ENCODE measurements at regions not wholly inside any gene's neighbourhood (a gene's known extent, or its start where the extent isn't known, plus 50 kb on each side); places are given as distances from the start of the nearest gene placed in this dataset.

- no peak for TF ChIP-seq POLR2A (IDR thresholded peaks at IDR 0.05)
- Histone ChIP-seq H3K4me1 (no peaks in the 10 kb centered on the region), H3K27ac (no peak overlapping the region), H3K9me3 (peaks cover 0 to 5% of the 10 kb centered on the region in 2 donors), H3K27me3 (no peaks in the 10 kb centered on the region), H3K4me3 (no peak overlapping the region), H3K36me3 (no peaks in the 10 kb centered on the region)
- DNase-seq (ENCODE audit: low spot score in 2 of 2), result no peak
- intact Hi-C loops (cut with DNase I; ENCODE audit: low total_unique reads), result no loop called here
These were observed 692.8 kb upstream of the SGCG start for GRCh38 chr13:22487932-22488331.

GRCh38 chr13:22489771-22490170, 691.0 kb upstream of the SGCG start:
- H3K27ac ChIP-seq, result no peak overlapping the region
- H3K4me3 ChIP-seq, result no peak overlapping the region
- no peaks in the 10 kb centered on the region for H3K36me3 ChIP-seq
- H3K4me1 ChIP-seq, result no peaks in the 10 kb centered on the region
- no peak for DNase-seq (ENCODE audit: low spot score in 2 of 2)
- peaks cover 0 to 5% of the 10 kb centered on the region in 2 donors for H3K9me3 ChIP-seq
- intact Hi-C loops (cut with DNase I; ENCODE audit: low total_unique reads), result no loop called here
- TF ChIP-seq POLR2AphosphoS5 (IDR thresholded peaks at IDR 0.05) (no peak), POLR2A (IDR thresholded peaks at IDR 0.05) (no peak), CTCF (IDR thresholded peaks at IDR 0.05) (no peak)
- H3K27me3 ChIP-seq, result no peaks in the 10 kb centered on the region

- no peak for DNase-seq (ENCODE audit: low spot score in 2 of 2)
- Histone ChIP-seq H3K27me3 (no peaks in the 10 kb centered on the region), H3K4me3 (no peak overlapping the region), H3K4me1 (no peaks in the 10 kb centered on the region), H3K36me3 (no peaks in the 10 kb centered on the region), H3K27ac (no peak overlapping the region), H3K9me3 (peaks cover 0 to 5% of the 10 kb centered on the region in 2 donors)
- no peak for TF ChIP-seq CTCF (IDR thresholded peaks at IDR 0.05)
- TF ChIP-seq POLR2AphosphoS5 (IDR thresholded peaks at IDR 0.05), result no peak
- TF ChIP-seq POLR2A (IDR thresholded peaks at IDR 0.05), result no peak
- intact Hi-C loops (cut with DNase I; ENCODE audit: low total_unique reads), result no loop called here
These were observed 685.0 kb upstream of the SGCG start for GRCh38 chr13:22495819-22496218.

GRCh38 chr13:22496803-22497508, 683.8 kb upstream of the SGCG start:
- H3K27me3 ChIP-seq, result no peaks in the 10 kb centered on the region
- intact Hi-C loops (cut with DNase I; ENCODE audit: low total_unique reads), result no loop called here
- H3K4me3 ChIP-seq, result no peak overlapping the region
- no peak for TF ChIP-seq POLR2A (IDR thresholded peaks at IDR 0.05)
- no peak for TF ChIP-seq CTCF (IDR thresholded peaks at IDR 0.05)
- no peak for TF ChIP-seq POLR2AphosphoS5 (IDR thresholded peaks at IDR 0.05)
- no peak overlapping the region for H3K27ac ChIP-seq
- H3K36me3 ChIP-seq, result no peaks in the 10 kb centered on the region
- DNase-seq (ENCODE audit: low spot score in 2 of 2), result no peak
- H3K9me3 ChIP-seq, result peaks cover 0 to under 1% of the 10 kb centered on the region in 2 donors
- H3K4me1 ChIP-seq, result no peaks in the 10 kb centered on the region

GRCh38 chr13:22497991-22498780, 682.6 kb upstream of the SGCG start:
- intact Hi-C loops (cut with DNase I; ENCODE audit: low total_unique reads), result no loop called here
- Histone ChIP-seq H3K4me1 (no peaks in the 10 kb centered on the region), H3K36me3 (no peaks in the 10 kb centered on the region), H3K27me3 (no peaks in the 10 kb centered on the region), H3K4me3 (no peak overlapping the region), H3K9me3 (no peaks in the 10 kb centered on the region), H3K27ac (no peak overlapping the region)
- DNase-seq (ENCODE audit: low spot score in 2 of 2), result no peak
- no peak for TF ChIP-seq CTCF (IDR thresholded peaks at IDR 0.05)
- no peak for TF ChIP-seq POLR2A (IDR thresholded peaks at IDR 0.05)
- no peak for TF ChIP-seq POLR2AphosphoS5 (IDR thresholded peaks at IDR 0.05)
